HS-5 (cell line): ENCODE measurements at regions not wholly inside any gene's neighbourhood (a gene's known extent, or its start where the extent isn't known, plus 50 kb on each side); places are given as distances from the start of the nearest gene placed in this dataset.
"Not testable (repeated sequence)": the region's sequence is repeated elsewhere in the genome, so short reads cannot be mapped to it uniquely, and the experiment has no call there.

Source experiments
- DNase-seq: peaks from one replicate; pipeline ENCODE4 v3.0.0-alpha.2; 2012; ENCODE audit warnings: low read depth

- DNase-seq: no peak
Observed at GRCh38 chr2:21854938-21855337, 731.2 kb downstream of the TDRD15 start.

GRCh38 chr2:21856708-21857107 lies 732.9 kb downstream of the TDRD15 start:
- DNase-seq: no peak

- DNase-seq: no peak
Observed at GRCh38 chr2:21860907-21861306, 737.1 kb downstream of the TDRD15 start.

GRCh38 chr2:21866316-21866715 lies 742.5 kb downstream of the TDRD15 start:
- DNase-seq: no peak

- DNase-seq: no peak
Observed at GRCh38 chr2:21887881-21888280, 764.1 kb downstream of the TDRD15 start.

GRCh38 chr2:21890041-21890440 lies 766.3 kb downstream of the TDRD15 start:
- DNase-seq: no peak

- no peak for DNase-seq
Observed at GRCh38 chr2:21890716-21891115, 766.9 kb downstream of the TDRD15 start.

- no peak for DNase-seq
Observed at GRCh38 chr2:21891191-21891590, 767.4 kb downstream of the TDRD15 start.

GRCh38 chr2:21892140-21892539 lies 768.4 kb downstream of the TDRD15 start:
- DNase-seq: no peak

GRCh38 chr2:21895200-21895599 lies 771.4 kb downstream of the TDRD15 start:
- DNase-seq: no peak

GRCh38 chr2:21908712-21909380 lies 785.1 kb downstream of the TDRD15 start:
- not testable (repeated sequence) for DNase-seq

- DNase-seq: no peak
Observed at GRCh38 chr2:21910832-21911507, 787.2 kb downstream of the TDRD15 start.

- DNase-seq: no peak
Observed at GRCh38 chr2:21912405-21912804, 788.6 kb downstream of the TDRD15 start.

- DNase-seq: no peak
Observed at GRCh38 chr2:21915201-21915600, 791.4 kb downstream of the TDRD15 start.

- DNase-seq: no peak
Observed at GRCh38 chr2:21916934-21917522, 793.3 kb downstream of the TDRD15 start.

GRCh38 chr2:21920721-21921120 lies 797.0 kb downstream of the TDRD15 start:
- no peak for DNase-seq

- no peak for DNase-seq
Observed at GRCh38 chr2:21924640-21925285, 801.0 kb downstream of the TDRD15 start.

- DNase-seq: no peak
Observed at GRCh38 chr2:21928292-21928691, 804.5 kb downstream of the TDRD15 start.

GRCh38 chr2:21930226-21930625 lies 806.5 kb downstream of the TDRD15 start:
- no peak for DNase-seq

- DNase-seq: peak; percentile 13
Observed at GRCh38 chr2:21939967-21940366, 816.2 kb downstream of the TDRD15 start.

GRCh38 chr2:21944536-21944935 lies 820.8 kb downstream of the TDRD15 start:
- DNase-seq: no peak

- DNase-seq: no peak
Observed at GRCh38 chr2:21945658-21946057, 821.9 kb downstream of the TDRD15 start.

GRCh38 chr2:21947046-21947445 lies 823.3 kb downstream of the TDRD15 start:
- no peak for DNase-seq
